ENCODE measurements at regions not wholly inside any gene's neighbourhood (a gene's known extent, or its start where the extent isn't known, plus 50 kb on each side); places are given as distances from the start of the nearest gene placed in this dataset.
"Not testable (repeated sequence)": the region's sequence is repeated elsewhere in the genome, so short reads cannot be mapped to it uniquely, and the experiment has no call there.

GRCh38 chr14:48814562-48814961 is 771.6 kb downstream of the RPS29 start:
- no peak for DNase-seq

- no peak for DNase-seq
Measured at GRCh38 chr14:48805315-48805714, 780.9 kb downstream of the RPS29 start.

GRCh38 chr14:48792376-48793024 is 793.7 kb downstream of the RPS29 start:
- DNase-seq, result no peak

- DNase-seq, result no peak
Measured at GRCh38 chr14:48788771-48789170, 797.4 kb downstream of the RPS29 start.

GRCh38 chr14:48786498-48786897 is 799.7 kb downstream of the RPS29 start:
- no peak for DNase-seq

GRCh38 chr14:48771717-48772116 is 814.5 kb downstream of the RPS29 start:
- DNase-seq, result no peak

GRCh38 chr14:48751293-48751692 is 834.9 kb downstream of the RPS29 start:
- no peak for DNase-seq

- no peak for DNase-seq
Measured at GRCh38 chr14:48748151-48748675, 838.0 kb downstream of the RPS29 start.

- no peak for DNase-seq
Measured at GRCh38 chr14:48747561-48748089, 838.6 kb downstream of the RPS29 start.

- no peak for DNase-seq
Measured at GRCh38 chr14:48744202-48744601, 842.0 kb downstream of the RPS29 start.

GRCh38 chr14:48738186-48738925 is 847.8 kb downstream of the RPS29 start:
- DNase-seq, result no peak

- DNase-seq, result no peak
Measured at GRCh38 chr14:48735607-48736006, 850.6 kb downstream of the RPS29 start.

- DNase-seq, result no peak
Measured at GRCh38 chr14:48731260-48731659, 854.9 kb downstream of the RPS29 start.

- no peak for DNase-seq
Measured at GRCh38 chr14:48726080-48726642, 860.0 kb downstream of the RPS29 start.

- DNase-seq, result no peak
Measured at GRCh38 chr14:48725051-48725734, 861.0 kb downstream of the RPS29 start.

GRCh38 chr14:48723841-48724495 is 862.2 kb downstream of the RPS29 start:
- DNase-seq, result no peak

- DNase-seq, result no peak
Measured at GRCh38 chr14:48714366-48714765, 871.8 kb downstream of the RPS29 start.

- no peak for DNase-seq
Measured at GRCh38 chr14:48710133-48710532, 876.0 kb downstream of the RPS29 start.

GRCh38 chr14:48709277-48709785 is 876.8 kb downstream of the RPS29 start:
- no peak for DNase-seq

- DNase-seq, result no peak
Measured at GRCh38 chr14:48704639-48705038, 881.5 kb downstream of the RPS29 start.

- DNase-seq, result no peak
Measured at GRCh38 chr14:48703728-48704467, 882.3 kb downstream of the RPS29 start.

GRCh38 chr14:48697362-48697761 is 888.8 kb downstream of the RPS29 start:
- DNase-seq, result not testable (repeated sequence)

Data from CD4-positive, alpha-beta T cell treated with Interleukin-12 subunit alpha and Interleukin-12 subunit beta, for 1 hour (primary cell).